ENCODE measurements at regions not wholly inside any gene's neighbourhood (a gene's known extent, or its start where the extent isn't known, plus 50 kb on each side); places are given as distances from the start of the nearest gene placed in this dataset.

DNA sequence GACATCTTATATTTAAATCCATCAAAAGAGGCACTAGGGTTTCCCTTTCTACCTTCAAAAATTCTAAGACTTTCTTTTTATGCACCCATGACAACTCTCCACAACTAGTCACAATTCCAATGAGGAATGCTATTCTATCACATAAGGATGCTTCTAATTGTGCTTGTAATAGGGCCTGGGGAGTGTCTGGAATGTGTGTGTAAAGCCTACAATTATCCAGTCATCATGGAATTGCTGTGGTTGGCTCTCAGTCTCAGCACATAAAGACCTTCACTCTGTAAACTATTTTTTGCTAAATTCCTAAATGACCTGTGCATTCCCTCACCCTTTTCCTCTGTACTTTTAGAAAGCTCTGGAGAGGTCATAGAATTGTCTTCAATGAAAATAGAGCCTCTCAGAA is 86.7 kb downstream of the EPDR1 start:
- TF ChIP-seq, protein P1, sequence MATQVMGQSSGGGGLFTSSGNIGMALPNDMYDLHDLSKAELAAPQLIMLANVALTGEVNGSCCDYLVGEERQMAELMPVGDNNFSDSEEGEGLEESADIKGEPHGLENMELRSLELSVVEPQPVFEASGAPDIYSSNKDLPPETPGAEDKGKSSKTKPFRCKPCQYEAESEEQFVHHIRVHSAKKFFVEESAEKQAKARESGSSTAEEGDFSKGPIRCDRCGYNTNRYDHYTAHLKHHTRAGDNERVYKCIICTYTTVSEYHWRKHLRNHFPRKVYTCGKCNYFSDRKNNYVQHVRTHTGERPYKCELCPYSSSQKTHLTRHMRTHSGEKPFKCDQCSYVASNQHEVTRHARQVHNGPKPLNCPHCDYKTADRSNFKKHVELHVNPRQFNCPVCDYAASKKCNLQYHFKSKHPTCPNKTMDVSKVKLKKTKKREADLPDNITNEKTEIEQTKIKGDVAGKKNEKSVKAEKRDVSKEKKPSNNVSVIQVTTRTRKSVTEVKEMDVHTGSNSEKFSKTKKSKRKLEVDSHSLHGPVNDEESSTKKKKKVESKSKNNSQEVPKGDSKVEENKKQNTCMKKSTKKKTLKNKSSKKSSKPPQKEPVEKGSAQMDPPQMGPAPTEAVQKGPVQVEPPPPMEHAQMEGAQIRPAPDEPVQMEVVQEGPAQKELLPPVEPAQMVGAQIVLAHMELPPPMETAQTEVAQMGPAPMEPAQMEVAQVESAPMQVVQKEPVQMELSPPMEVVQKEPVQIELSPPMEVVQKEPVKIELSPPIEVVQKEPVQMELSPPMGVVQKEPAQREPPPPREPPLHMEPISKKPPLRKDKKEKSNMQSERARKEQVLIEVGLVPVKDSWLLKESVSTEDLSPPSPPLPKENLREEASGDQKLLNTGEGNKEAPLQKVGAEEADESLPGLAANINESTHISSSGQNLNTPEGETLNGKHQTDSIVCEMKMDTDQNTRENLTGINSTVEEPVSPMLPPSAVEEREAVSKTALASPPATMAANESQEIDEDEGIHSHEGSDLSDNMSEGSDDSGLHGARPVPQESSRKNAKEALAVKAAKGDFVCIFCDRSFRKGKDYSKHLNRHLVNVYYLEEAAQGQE (IDR thresholded peaks at IDR 0.05; ENCODE audit: low read depth, low read length): no peak
- TF ChIP-seq, protein P2, sequence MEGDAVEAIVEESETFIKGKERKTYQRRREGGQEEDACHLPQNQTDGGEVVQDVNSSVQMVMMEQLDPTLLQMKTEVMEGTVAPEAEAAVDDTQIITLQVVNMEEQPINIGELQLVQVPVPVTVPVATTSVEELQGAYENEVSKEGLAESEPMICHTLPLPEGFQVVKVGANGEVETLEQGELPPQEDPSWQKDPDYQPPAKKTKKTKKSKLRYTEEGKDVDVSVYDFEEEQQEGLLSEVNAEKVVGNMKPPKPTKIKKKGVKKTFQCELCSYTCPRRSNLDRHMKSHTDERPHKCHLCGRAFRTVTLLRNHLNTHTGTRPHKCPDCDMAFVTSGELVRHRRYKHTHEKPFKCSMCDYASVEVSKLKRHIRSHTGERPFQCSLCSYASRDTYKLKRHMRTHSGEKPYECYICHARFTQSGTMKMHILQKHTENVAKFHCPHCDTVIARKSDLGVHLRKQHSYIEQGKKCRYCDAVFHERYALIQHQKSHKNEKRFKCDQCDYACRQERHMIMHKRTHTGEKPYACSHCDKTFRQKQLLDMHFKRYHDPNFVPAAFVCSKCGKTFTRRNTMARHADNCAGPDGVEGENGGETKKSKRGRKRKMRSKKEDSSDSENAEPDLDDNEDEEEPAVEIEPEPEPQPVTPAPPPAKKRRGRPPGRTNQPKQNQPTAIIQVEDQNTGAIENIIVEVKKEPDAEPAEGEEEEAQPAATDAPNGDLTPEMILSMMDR (IDR thresholded peaks at IDR 0.05 in 2 of 3, conservative IDR thresholded peaks at IDR 0.05 in 1 of 3; ENCODE audit: control insufficient read depth in 2 of 3, extremely low read depth in 1 of 3, insufficient read depth in 1 of 3, low read depth in 3 of 3, low read length in 3 of 3): no peak
- no peak for TF ChIP-seq SMAD1 (IDR thresholded peaks at IDR 0.05; ENCODE audit: low read depth, partially characterized antibody)
- TF ChIP-seq, protein P3, sequence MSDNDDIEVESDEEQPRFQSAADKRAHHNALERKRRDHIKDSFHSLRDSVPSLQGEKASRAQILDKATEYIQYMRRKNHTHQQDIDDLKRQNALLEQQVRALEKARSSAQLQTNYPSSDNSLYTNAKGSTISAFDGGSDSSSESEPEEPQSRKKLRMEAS (IDR thresholded peaks at IDR 0.05; ENCODE audit: low read depth, low read length): no peak

Data from GM12878 (cell line).